ENCODE measurements at regions not wholly inside any gene's neighbourhood (a gene's known extent, or its start where the extent isn't known, plus 50 kb on each side); places are given as distances from the start of the nearest gene placed in this dataset.

GRCh38 chr5:74262544-74263207 is 377.9 kb downstream of the ENC1 start:
- DNase-seq (ENCODE audit: low read depth in 2 of 2) = no peak

- no peak for DNase-seq (ENCODE audit: low read depth in 2 of 2)
Measured at GRCh38 chr5:74261866-74262265, 378.7 kb downstream of the ENC1 start.

DNA sequence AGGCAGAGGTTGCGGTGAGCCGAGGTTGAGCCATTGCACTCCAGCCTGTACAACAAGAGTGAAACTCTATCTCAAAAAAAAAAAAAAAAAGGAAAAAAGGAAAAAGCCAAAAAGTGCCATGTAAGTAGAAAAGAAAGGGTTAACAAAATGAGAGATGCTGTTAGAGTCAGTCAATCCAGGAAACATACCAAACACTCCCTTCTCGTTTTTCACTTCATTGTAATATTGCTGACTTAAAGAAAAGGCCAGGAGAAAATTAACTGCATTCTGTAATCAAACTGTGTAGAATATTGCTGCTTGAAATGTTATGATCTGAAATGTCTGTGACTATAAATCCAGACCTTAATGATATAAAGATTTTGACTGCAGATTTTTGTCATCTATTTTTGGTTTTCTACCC is 379.1 kb downstream of the ENC1 start:
- no peak for DNase-seq (ENCODE audit: low read depth in 2 of 2)

DNA sequence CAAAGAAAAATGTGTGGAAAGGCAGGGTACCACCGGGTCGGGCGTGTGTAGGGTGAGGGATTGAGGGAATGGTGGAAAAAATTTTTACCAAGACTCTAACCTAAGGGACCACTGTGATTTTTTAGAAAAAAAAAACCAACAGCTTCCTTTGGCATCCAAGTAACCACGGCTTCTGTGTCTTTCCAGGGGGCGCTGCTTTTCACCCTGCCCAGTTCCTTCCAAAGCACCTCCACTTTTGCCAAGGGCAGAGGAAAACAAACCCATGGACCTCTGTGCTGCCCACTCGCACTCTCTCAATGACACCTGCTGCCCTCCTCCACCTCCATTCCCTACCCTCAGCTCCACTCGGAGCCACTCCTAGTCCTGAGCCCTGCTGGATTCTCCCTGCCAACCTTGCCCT is 381.0 kb downstream of the ENC1 start:
- DNase-seq (ENCODE audit: low read depth in 2 of 2) = no peak

GRCh38 chr5:74258314-74258665 is 382.2 kb downstream of the ENC1 start:
- no peak for DNase-seq (ENCODE audit: low read depth in 2 of 2)

GRCh38 chr5:74257645-74258313 is 382.7 kb downstream of the ENC1 start:
- DNase-seq (ENCODE audit: low read depth in 2 of 2) = no peak

DNA sequence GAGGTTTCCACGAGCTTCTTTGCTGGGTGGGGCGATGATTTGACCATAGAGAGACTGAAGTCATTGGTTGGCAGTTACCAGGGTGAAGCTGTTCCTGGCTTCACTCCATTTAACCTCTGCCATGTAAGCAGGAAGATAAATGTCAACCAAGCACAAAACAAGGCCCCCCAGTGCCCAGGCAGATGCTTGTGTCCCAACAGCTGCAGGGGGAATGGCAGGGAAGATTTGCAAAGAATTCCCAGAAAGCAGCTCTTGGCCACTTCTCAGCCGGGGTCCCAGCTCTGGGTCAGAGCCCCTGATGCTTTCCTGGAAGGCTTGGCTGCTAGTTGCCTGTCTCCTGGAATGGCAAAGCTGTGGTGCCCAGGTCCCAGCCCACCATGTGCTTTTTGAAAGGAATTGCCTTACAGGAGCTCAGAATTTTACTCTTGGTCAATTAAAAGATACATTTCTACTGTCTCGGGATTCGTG is 383.4 kb downstream of the ENC1 start:
- DNase-seq (ENCODE audit: low read depth in 2 of 2) = no peak

DNA sequence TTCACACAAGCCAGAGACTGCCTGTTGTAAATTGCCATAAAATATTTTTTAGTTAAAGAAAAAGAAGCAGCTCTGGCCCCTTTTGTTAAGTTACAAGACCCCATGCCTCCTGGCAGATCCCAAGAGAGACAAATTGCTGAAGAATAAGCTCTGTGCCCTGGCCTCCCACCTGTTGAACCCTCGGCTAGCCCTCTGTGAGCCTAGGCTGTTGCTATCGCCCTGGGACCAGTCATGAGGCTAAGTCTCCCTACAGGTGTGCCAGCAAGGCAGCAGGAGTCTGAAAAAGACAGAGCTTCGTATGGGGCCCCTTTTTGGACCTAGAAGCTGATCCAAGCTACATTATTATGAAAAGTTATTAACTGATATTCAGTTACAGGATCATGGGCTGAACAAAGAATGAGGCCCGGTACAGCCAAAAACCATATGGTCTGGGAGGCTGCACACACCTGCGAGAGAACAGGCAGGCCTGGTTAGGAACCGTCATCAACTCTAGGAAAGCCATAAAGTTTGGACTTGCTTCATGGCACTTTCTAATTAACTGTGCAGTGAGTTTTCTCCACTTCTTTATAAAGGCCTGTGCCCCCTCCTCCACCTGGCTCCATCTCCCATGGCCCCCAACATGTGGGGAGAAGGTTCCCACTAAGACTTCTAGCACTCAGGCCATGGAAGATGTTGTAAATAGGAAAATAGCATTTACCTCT is 384.7 kb downstream of the ENC1 start:
- DNase-seq (ENCODE audit: low read depth in 2 of 2) = no peak

GRCh38 chr5:74254257-74254656 is 386.3 kb downstream of the ENC1 start:
- DNase-seq (ENCODE audit: low read depth in 2 of 2) = no peak

GRCh38 chr5:74252044-74252443 is 388.5 kb downstream of the ENC1 start:
- DNase-seq (ENCODE audit: low read depth in 2 of 2) = no peak

- DNase-seq (ENCODE audit: low read depth in 2 of 2) = peak; percentile 57 to 82
Measured at GRCh38 chr5:74251141-74252035, 389.1 kb downstream of the ENC1 start.

DNA sequence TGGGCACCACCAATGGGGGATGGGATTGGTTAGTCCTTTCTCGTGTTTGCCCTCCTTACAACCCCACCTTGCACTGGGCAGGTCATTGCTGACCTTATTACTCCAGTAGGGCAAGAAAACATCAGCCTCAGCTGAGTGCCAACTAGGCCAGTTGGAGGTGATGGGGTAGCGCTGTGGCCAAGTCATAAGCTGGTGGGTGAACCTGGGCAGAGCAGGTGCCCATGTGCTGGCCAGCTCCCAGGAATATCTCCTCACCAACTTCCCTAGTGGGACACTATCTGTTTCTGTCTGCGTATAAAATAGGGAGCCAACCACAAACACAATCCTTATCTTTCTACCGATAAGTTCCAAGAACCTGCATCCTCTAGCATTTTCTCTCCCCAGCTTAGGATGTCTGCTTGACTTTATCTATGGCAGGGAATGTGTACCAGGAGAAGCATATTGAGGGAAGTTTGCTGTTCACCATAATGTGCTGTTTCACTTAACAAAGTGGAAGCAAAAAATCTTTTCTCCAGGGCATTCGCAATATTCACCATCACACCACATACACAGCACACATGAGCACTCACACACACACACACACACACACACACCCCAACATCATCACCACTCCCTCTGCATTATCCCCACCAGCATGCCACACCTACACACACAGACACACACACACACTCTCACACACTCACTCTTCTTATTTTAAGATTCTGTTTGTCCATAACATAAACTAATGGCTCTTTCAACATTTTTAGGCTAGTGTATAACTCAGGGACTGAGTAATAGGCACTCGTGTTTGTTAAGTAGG is 390.0 kb downstream of the ENC1 start:
- DNase-seq (ENCODE audit: low read depth in 2 of 2) = no peak

- DNase-seq (ENCODE audit: low read depth in 2 of 2) = no peak
Measured at GRCh38 chr5:74248576-74248975, 392.0 kb downstream of the ENC1 start.

DNA sequence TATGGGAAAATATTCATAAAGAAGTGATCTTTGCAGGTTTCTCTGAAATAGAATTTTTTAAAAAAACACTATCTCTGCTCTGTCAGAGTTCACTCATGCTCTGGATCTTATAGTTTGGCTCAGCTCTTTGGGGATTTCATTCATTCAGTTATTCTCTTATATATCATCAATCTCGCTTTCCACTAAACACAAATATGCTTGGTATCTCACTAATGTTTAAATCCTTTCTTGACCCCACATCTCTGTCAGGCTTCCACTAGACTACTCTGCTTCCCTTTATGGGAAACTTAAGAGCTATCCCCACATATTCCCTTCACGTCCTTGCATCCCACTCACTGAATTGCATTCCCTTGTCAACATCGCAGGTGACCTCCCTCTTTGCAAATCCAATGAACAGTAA is 396.1 kb downstream of the ENC1 start:
- DNase-seq (ENCODE audit: low read depth in 2 of 2) = no peak

- peak in 1 of 2 donors; percentile 48 for DNase-seq (ENCODE audit: low read depth in 2 of 2)
Measured at GRCh38 chr5:74243634-74244033, 396.9 kb downstream of the ENC1 start.

DNA sequence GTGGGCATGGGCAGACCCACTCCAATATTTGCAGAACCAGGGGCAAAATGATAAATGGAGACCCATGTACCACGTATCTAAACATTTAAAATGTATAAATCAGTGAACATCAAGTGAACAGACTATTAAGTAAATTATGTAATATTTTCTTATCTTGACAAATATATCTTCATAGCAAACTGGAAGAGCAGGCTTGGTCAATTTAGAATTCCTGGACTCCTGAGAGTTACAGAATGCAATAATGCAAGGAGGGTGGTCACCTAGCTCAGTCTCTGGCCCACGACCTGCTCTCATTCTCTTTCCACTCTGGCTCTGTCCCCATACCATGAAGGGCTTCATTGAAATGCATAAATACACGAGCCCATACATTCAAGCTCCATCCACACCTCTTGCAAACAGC is 398.0 kb downstream of the ENC1 start:
- DNase-seq (ENCODE audit: low read depth in 2 of 2) = no peak

GRCh38 chr5:74241751-74242140 is 398.8 kb downstream of the ENC1 start:
- no peak for DNase-seq (ENCODE audit: low read depth in 2 of 2)

- DNase-seq (ENCODE audit: low read depth in 2 of 2) = no peak
Measured at GRCh38 chr5:74240783-74241750, 399.5 kb downstream of the ENC1 start.

DNA sequence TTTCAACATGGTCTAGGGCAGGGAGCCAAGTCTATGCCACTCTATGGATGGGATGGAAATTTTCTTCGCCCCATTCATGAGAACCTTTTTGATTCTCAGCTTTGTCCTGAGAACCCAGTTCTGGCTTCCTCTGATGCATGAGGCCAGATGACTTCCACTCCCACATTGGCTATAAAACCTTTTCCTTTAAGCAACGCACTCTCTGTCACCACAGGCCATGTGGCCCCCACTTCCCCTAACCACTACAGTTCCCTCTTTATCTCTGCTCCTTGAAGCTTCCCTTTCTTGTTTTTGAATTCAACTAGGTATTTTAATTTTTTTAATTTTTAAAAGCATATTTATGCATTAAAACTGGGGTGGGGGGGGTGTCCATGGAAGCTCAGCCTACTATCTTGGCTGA is 401.3 kb downstream of the ENC1 start:
- DNase-seq (ENCODE audit: low read depth in 2 of 2) = no peak
